ENCODE measurements at regions not wholly inside any gene's neighbourhood (a gene's known extent, or its start where the extent isn't known, plus 50 kb on each side); places are given as distances from the start of the nearest gene placed in this dataset.

DNA sequence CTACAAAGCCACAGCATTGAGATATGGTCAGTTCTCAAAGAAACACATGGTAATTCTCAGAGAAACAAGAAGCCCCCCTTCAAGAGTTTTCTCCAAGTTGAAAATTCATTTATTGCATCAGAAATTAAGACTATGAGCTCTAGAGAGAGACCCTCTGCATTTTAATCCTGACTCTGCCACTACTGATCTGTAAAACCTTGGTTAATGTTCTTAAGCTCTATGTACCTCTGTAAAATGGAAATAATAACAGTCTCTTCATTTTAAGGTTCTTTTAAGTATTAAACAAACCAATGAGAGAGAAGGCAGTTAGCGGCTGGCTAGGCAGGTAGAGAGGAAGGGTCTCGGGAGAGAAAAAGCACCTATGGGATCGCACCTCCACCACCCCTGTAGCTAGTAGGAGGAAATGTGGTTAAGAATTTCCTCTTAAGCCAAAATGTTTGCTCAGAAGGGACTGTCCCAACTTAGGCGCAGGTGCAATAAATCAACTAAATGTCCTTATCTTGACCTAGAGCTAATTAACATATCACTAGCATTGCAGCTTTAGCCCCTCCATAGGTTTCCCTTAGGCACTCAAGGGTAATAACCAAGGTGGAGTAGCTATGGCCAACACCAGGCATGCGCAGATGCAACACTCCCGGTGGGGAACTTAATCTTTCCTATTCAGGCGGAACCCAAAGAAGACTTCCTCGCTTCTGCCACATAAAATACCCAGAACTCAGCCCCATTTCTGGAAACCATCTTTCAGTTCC lies 1685.4 kb downstream of the MRPL39 start:
- H3K9me2 ChIP-seq (ENCODE audit: insufficient read depth) = no peaks in the 10 kb centered on the region

DNA sequence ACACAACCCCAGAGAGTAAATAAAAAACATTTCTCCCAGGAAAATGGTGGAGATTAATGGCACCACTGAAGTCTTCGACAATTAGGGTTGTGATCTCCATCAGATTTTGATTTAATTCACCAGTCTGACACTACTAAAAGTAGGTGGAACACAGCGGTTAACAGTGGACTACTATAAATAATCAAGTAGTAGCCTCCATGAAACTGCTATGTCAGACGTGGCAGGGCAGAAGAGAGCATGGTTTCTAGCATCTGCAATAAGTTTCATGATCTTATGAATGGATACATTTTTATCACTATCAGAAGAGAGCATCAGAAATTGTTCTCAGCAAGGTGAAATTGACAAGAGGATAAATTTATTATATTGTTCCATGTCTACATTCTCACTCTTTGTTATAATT lies 1706.6 kb downstream of the MRPL39 start:
- Histone ChIP-seq H3K27me3 (replicated peaks; ENCODE audit: insufficient read depth) (no peaks in the 10 kb centered on the region), H2AFZ (no peak overlapping the region), H3K4me2 (ENCODE audit: unreplicated experiment) (no peak overlapping the region), H3K27ac (no peak overlapping the region), H3K9me3 (ENCODE audit: low read depth) (no peaks in the 10 kb centered on the region), H3K4me1 (ENCODE audit: insufficient read depth) (no peaks in the 10 kb centered on the region), H3K79me2 (ENCODE audit: insufficient read depth) (no peaks in the 10 kb centered on the region), H3K9ac (no peak overlapping the region), H4K20me1 (ENCODE audit: insufficient read depth) (no peaks in the 10 kb centered on the region), H3K4me3 (no peak overlapping the region), H3K9me2 (ENCODE audit: insufficient read depth) (no peaks in the 10 kb centered on the region), H3F3A (ENCODE audit: insufficient read depth) (no peaks in the 10 kb centered on the region), H3K36me3 (ENCODE audit: low read depth) (no peaks in the 10 kb centered on the region)
- in situ Hi-C loops (cut with MboI) = no loop called here
- 10 to 13% methylated on average over 3 of the region's 3 CpGs for WGBS, 2 experiments (ENCODE audit: low coverage in 1 of 2, low lambda C conversion rate in 2 of 2, missing lambda C conversion rate in 2 of 2)
- TF ChIP-seq EZH2phosphoT487 (IDR thresholded peaks at IDR 0.05; ENCODE audit: insufficient read depth, low read depth) (no peak), EZH2 (IDR thresholded peaks at IDR 0.05; ENCODE audit: insufficient read depth, poor library complexity, severe bottlenecking) (no peak)
- DNase-seq = no peak

More for the DNA sequence above, 1685.4 kb downstream of the MRPL39 start:
- no peaks in the 10 kb centered on the region for H4K20me1 ChIP-seq (ENCODE audit: insufficient read depth)
- no peak overlapping the region for H3K4me3 ChIP-seq
- in situ Hi-C loops (cut with MboI) = no loop called here
- WGBS, 2 experiments (ENCODE audit: low coverage in 1 of 2, low lambda C conversion rate in 2 of 2, missing lambda C conversion rate in 2 of 2) = 37 to 38% methylated on average over 8 of the region's 8 CpGs
- H3K4me2 ChIP-seq (ENCODE audit: unreplicated experiment) = no peak overlapping the region
- H3K9me3 ChIP-seq (ENCODE audit: low read depth) = no peaks in the 10 kb centered on the region
- TF ChIP-seq EZH2 (IDR thresholded peaks at IDR 0.05; ENCODE audit: insufficient read depth, poor library complexity, severe bottlenecking) (no peak), EZH2phosphoT487 (IDR thresholded peaks at IDR 0.05; ENCODE audit: insufficient read depth, low read depth) (no peak)
- no peak overlapping the region for H2AFZ ChIP-seq
- H3F3A ChIP-seq (ENCODE audit: insufficient read depth) = no peaks in the 10 kb centered on the region
- no peaks in the 10 kb centered on the region for H3K4me1 ChIP-seq (ENCODE audit: insufficient read depth)
- no peaks in the 10 kb centered on the region for H3K36me3 ChIP-seq (ENCODE audit: low read depth)
- DNase-seq = no peak
- H3K27me3 ChIP-seq (replicated peaks; ENCODE audit: insufficient read depth) = no peaks in the 10 kb centered on the region
- no peak overlapping the region for H3K27ac ChIP-seq
- no peak overlapping the region for H3K9ac ChIP-seq
- H3K79me2 ChIP-seq (ENCODE audit: insufficient read depth) = no peaks in the 10 kb centered on the region

DNA sequence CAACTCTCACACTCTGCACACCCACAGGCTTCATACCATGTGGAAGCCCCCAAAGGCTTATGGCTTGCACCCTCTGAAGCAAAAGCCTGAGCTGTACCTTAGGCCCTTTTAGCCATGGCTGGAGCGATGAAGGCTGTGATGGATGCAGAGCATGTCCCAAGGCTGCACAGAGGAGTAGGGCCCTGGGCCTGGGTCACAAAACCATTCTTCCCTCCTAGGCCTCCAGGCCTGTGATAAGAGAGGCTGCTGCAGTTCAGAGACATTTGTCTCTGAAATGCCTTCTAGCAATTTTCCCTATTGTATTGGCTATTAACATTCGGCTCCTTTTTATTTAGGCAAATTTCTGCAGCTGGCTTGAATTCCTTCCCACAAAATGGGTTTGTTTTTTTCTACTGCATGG lies 1707.7 kb downstream of the MRPL39 start:
- no peak overlapping the region for H2AFZ ChIP-seq
- in situ Hi-C loops (cut with MboI) = no loop called here
- TF ChIP-seq EZH2 (IDR thresholded peaks at IDR 0.05; ENCODE audit: insufficient read depth, poor library complexity, severe bottlenecking) (no peak), EZH2phosphoT487 (IDR thresholded peaks at IDR 0.05; ENCODE audit: insufficient read depth, low read depth) (no peak)

DNA sequence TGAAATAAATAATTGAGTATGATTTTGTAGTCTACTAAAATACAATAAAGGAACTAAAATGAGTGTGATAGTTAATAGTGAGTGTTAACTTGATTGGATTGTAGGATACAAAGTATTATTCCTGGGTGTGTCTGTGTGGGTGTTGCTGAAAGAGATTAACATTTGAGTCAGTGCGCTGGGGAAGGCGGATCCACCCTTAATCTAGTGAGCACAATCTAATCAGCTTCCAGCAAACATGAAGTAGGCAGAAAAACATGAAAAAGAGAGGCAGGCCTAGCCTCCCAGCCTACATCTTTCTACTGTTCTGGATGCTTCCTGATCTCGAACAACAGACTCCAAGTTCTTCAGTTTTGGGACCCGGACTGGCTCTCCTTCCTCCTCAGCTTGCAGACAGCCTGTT lies 1716.6 kb downstream of the MRPL39 start:
- no peaks in the 10 kb centered on the region for H3F3A ChIP-seq (ENCODE audit: insufficient read depth)
- TF ChIP-seq EZH2 (IDR thresholded peaks at IDR 0.05; ENCODE audit: insufficient read depth, poor library complexity, severe bottlenecking) (no peak), EZH2phosphoT487 (IDR thresholded peaks at IDR 0.05; ENCODE audit: insufficient read depth, low read depth) (no peak)
- in situ Hi-C loops (cut with MboI) = no loop called here
- no peaks in the 10 kb centered on the region for H3K9me2 ChIP-seq (ENCODE audit: insufficient read depth)
- no peaks in the 10 kb centered on the region for H3K4me1 ChIP-seq (ENCODE audit: insufficient read depth)
- no peak for DNase-seq
- H3K4me2 ChIP-seq (ENCODE audit: unreplicated experiment) = no peak overlapping the region
- H3K36me3 ChIP-seq (ENCODE audit: low read depth) = no peaks in the 10 kb centered on the region
- no peak overlapping the region for H2AFZ ChIP-seq
- H3K9me3 ChIP-seq (ENCODE audit: low read depth) = no peaks in the 10 kb centered on the region
- H3K79me2 ChIP-seq (ENCODE audit: insufficient read depth) = no peaks in the 10 kb centered on the region
- no peak overlapping the region for H3K4me3 ChIP-seq
- H4K20me1 ChIP-seq (ENCODE audit: insufficient read depth) = no peaks in the 10 kb centered on the region
- no peak overlapping the region for H3K27ac ChIP-seq
- H3K9ac ChIP-seq = no peak overlapping the region
- no peaks in the 10 kb centered on the region for H3K27me3 ChIP-seq (replicated peaks; ENCODE audit: insufficient read depth)
- WGBS, 2 experiments (ENCODE audit: low coverage in 1 of 2, low lambda C conversion rate in 2 of 2, missing lambda C conversion rate in 2 of 2) = 30 to 45% methylated on average over 4 of the region's 4 CpGs

More for the DNA sequence above, 1707.7 kb downstream of the MRPL39 start:
- Histone ChIP-seq H3K9ac (no peak overlapping the region), H3K27me3 (replicated peaks; ENCODE audit: insufficient read depth) (no peaks in the 10 kb centered on the region), H3F3A (ENCODE audit: insufficient read depth) (no peaks in the 10 kb centered on the region), H3K9me2 (ENCODE audit: insufficient read depth) (no peaks in the 10 kb centered on the region), H3K79me2 (ENCODE audit: insufficient read depth) (no peaks in the 10 kb centered on the region), H3K36me3 (ENCODE audit: low read depth) (no peaks in the 10 kb centered on the region), H3K4me2 (ENCODE audit: unreplicated experiment) (no peak overlapping the region), H3K27ac (no peak overlapping the region), H3K4me3 (no peak overlapping the region), H4K20me1 (ENCODE audit: insufficient read depth) (no peaks in the 10 kb centered on the region), H3K4me1 (ENCODE audit: insufficient read depth) (no peaks in the 10 kb centered on the region), H3K9me3 (ENCODE audit: low read depth) (no peaks in the 10 kb centered on the region)
- DNase-seq = no peak
- 30 to 32% methylated on average over 2 of the region's 2 CpGs for whole genome bisulfite sequencing, 2 experiments (ENCODE audit: low coverage in 1 of 2, low lambda C conversion rate in 2 of 2, missing lambda C conversion rate in 2 of 2)

Data from GM23248 (cell line).